ENCODE measurements at regions not wholly inside any gene's neighbourhood (a gene's known extent, or its start where the extent isn't known, plus 50 kb on each side); places are given as distances from the start of the nearest gene placed in this dataset.

DNA sequence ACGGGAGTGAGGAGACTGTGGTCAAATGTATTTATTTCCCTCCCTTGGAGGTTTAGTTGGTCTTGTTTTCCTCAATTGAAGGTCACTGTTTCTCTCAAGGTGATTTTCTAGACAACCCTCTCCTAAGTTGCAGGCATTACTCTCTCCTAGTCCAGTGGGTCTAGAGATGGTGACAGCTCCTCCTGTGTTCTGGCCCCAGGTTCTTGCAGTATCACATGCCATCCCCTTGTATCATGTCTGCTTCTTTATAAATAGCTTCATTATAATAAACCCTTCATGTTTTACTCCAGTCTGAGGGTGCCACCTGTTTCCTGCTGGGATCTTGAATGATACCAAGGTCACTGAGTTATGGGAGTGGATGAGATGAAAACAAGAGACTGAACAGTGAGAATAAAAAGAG, 208.0 kb upstream of the KCNN2 start:
- TF ChIP-seq, protein P1, sequence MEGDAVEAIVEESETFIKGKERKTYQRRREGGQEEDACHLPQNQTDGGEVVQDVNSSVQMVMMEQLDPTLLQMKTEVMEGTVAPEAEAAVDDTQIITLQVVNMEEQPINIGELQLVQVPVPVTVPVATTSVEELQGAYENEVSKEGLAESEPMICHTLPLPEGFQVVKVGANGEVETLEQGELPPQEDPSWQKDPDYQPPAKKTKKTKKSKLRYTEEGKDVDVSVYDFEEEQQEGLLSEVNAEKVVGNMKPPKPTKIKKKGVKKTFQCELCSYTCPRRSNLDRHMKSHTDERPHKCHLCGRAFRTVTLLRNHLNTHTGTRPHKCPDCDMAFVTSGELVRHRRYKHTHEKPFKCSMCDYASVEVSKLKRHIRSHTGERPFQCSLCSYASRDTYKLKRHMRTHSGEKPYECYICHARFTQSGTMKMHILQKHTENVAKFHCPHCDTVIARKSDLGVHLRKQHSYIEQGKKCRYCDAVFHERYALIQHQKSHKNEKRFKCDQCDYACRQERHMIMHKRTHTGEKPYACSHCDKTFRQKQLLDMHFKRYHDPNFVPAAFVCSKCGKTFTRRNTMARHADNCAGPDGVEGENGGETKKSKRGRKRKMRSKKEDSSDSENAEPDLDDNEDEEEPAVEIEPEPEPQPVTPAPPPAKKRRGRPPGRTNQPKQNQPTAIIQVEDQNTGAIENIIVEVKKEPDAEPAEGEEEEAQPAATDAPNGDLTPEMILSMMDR (IDR thresholded peaks at IDR 0.05): no peak
- no peak for TF ChIP-seq POLR2A (IDR thresholded peaks at IDR 0.05)

All from right lobe of liver (tissue), 4 donors.